SK-N-MC (cell line): ENCODE measurements at regions not wholly inside any gene's neighbourhood (a gene's known extent, or its start where the extent isn't known, plus 50 kb on each side); places are given as distances from the start of the nearest gene placed in this dataset.
A peak's percentile ranks its signal among the peaks of the same experiment; 100 is the strongest.

ENCODE experiments used
- DNase-seq: peaks from one replicate; pipeline ENCODE4 v3.0.0-alpha.2; 2011; ENCODE audit warnings: low read depth, low spot score
- H3K27ac ChIP-seq: fragments of 200-600 bp; sonication (generic); 2 replicates; pipeline ENCODE4 v1.5.1; 2016; ENCODE audit warnings: mixed run types
- H3K36me3 ChIP-seq: fragments of 200-600 bp; sonication (generic); 2 replicates; pipeline ENCODE4 v1.6.1; 2017; ENCODE audit warnings: antibody characterized with exemption, low read length, mixed read lengths; ENCODE audit not compliant: insufficient read depth
- H3K4me3 ChIP-seq: fragments of 200-600 bp; sonication (generic); 2 replicates; pipeline ENCODE4 v1.5.1; 2016
- H3K9ac ChIP-seq: fragments of 200-600 bp; sonication (generic); 2 replicates; pipeline ENCODE4 v1.8.0; 2017; ENCODE audit warnings: mixed run types, mixed read lengths; ENCODE audit not compliant: insufficient read length
- H3K9me3 ChIP-seq: fragments of 200-600 bp; sonication (generic); 2 replicates; pipeline ENCODE4 v1.6.1; 2017; ENCODE audit warnings: low read depth, mild to moderate bottlenecking, antibody characterized with exemption, low read length, moderate library complexity, mixed read lengths
- EZH2 ChIP-seq: fragments of 200-600 bp; sonication (generic); IDR thresholded peaks from one replicate; pipeline ENCODE4 v1.6.1; 2017; ENCODE audit warnings: antibody characterized with exemption
- FOXP2 ChIP-seq: optimal IDR thresholded peaks from 2 replicates; pipeline ENCODE3; 2011; ENCODE audit warnings: mild to moderate bottlenecking, moderate library complexity; ENCODE audit not compliant: insufficient read depth; ENCODE audit errors: extremely low read length, control extremely low read depth
- POLR2AphosphoS5 ChIP-seq: IDR thresholded peaks from 2 replicates; pipeline ENCODE4 v1.6.1; 2012; ENCODE audit warnings: mild to moderate bottlenecking, low read depth, low read length, borderline replicate concordance

DNA sequence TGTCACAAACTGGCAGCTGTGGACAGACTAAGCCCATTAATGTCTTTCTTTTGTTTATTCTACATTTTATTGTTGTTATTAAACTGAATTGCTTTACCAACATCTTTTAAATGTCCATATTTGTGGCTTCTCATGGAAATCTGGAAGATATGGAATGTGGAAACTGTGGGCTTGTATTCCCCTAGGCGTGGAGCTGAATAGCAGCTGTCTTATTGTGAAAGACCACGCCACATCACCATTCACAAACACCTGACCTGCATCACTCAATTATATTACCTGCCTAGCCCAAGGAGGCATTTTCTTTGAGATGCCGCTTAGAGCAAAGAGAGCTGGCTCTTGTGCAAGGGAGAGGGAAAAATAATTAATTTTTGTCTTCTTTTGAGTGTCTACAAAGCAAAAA, 96.9 kb upstream of the GPRIN3 start:
- no peak overlapping the region for H3K27ac ChIP-seq

DNA sequence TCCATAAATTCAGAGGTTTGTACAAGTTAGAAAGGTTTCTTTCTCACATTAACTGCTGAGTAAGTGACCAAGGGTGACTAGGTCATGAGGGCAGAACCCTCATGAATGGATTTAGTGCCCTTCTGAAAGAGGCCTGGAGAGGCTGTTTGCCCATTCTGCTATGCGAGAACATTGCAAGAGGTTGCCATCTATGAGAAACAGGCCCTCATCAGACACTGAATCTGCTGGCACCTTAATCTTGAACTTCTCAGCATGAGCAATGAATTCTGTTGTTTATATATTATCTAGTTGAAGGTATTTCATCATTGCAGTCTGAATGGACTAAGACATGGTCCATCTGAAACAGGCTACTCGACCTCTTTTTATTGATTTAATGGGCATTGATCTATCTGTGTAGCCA, 96.2 kb upstream of the GPRIN3 start:
- no peak for TF ChIP-seq POLR2AphosphoS5
- no peak for TF ChIP-seq FOXP2
- no peak for TF ChIP-seq EZH2
- H3K36me3 ChIP-seq: no peaks in the 10 kb centered on the region
- H3K4me3 ChIP-seq: no peak overlapping the region
- H3K9me3 ChIP-seq: no peaks in the 10 kb centered on the region
- H3K27ac ChIP-seq: no peak overlapping the region
- DNase-seq: no peak
- H3K9ac ChIP-seq: no peak overlapping the region

More for the DNA sequence above, 96.9 kb upstream of the GPRIN3 start:
- H3K9ac ChIP-seq: no peak overlapping the region
- H3K36me3 ChIP-seq: no peaks in the 10 kb centered on the region
- DNase-seq: no peak
- no peaks in the 10 kb centered on the region for H3K9me3 ChIP-seq
- TF ChIP-seq EZH2: no peak
- TF ChIP-seq FOXP2: no peak
- no peak for TF ChIP-seq POLR2AphosphoS5
- H3K4me3 ChIP-seq: no peak overlapping the region

DNA sequence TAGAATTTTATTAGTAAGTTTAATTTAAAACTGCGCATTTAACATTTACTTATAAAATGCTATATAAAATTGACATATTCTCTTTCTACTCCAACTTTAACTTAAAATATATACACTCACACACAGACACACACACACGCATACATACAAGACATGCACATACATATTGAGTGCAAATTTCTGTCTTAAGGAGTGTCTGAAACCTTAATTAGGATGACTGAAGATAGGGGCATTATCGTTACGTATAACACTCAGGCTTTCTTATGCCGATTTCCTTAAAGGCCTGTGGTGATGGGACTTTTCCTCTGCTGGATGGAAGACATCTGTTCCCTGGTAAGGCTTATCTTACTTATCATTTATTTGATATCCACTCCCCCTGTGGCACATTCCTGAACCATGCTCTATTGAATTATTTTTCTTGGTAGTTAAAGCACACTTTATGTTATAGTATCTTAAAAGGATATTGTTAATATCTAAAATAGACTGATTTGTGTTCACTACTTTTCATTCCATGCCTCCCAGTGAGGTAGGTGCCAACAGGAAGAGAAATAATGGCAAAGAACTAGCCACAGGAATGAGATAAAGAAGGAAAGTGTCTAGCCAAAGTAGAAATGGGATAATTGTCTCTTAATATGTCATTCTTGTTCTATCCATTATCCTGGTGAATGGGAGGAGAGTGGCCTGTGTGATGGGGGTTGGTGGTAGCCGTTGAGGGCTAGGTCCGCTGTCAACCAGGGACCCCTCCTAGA, 92.9 kb upstream of the GPRIN3 start:
- H3K36me3 ChIP-seq: no peaks in the 10 kb centered on the region
- H3K9me3 ChIP-seq: no peaks in the 10 kb centered on the region
- peak overlapping the region; percentile 73 for H3K27ac ChIP-seq
- H3K9ac ChIP-seq: no peak overlapping the region
- DNase-seq: no peak
- TF ChIP-seq POLR2AphosphoS5 (no peak), EZH2 (no peak), FOXP2 (no peak)
- H3K4me3 ChIP-seq: peak overlapping the region; percentile 34; the same call in 1 of the 2 replicates

DNA sequence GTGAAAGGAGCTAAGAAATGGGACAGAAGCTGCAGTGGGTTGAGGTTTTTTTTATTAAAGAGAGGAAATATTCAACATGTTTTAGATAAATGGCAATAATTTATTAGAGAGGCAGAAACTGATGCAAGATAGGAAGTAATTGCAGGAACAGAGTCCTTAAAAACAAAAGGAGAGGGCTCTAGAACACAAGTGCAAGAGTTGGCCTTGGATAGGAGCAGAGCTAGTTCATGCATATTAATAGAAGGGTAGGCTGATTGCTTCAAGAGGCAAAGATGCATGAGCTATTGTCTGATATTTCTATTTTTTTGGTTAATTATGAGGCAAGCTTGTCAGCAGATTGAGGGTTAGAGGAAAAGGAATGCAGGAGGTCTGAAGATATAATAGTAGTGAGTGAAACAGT, 91.0 kb upstream of the GPRIN3 start:
- H3K9me3 ChIP-seq: no peaks in the 10 kb centered on the region

DNA sequence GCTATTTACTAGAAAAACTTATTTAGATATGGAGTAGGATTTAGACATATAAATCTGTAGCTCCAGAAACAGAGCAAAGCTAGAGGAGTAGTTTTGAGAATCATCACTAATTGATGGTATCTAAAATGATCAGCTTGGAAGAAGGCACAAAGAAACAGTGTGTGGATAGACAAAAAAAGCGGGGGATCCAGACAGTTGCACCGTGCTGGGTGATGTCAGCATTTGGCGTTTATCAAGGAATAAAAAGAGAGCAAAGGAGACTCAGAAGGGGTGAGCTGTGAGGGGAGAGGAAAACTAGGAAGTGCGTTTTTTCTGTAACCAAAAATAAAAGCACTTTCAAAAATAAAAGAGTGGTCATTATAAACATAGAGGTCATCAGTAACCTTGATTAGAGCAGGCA, 90.5 kb upstream of the GPRIN3 start:
- Histone ChIP-seq H3K9ac (peak overlapping the region; percentile 34), H3K4me3 (peak overlapping the region; percentile 48), H3K27ac (peak overlapping the region; percentile 73), H3K9me3 (no peaks in the 10 kb centered on the region), H3K36me3 (no peaks in the 10 kb centered on the region)
- no peak for DNase-seq
- TF ChIP-seq FOXP2: no peak
- TF ChIP-seq POLR2AphosphoS5: no peak
- no peak for TF ChIP-seq EZH2

More for the DNA sequence above, 91.0 kb upstream of the GPRIN3 start:
- no peaks in the 10 kb centered on the region for H3K36me3 ChIP-seq
- peak overlapping the region; percentile 34 for H3K9ac ChIP-seq
- H3K27ac ChIP-seq: peak overlapping the region; percentile 73
- DNase-seq: peak; percentile 59
- TF ChIP-seq POLR2AphosphoS5 (no peak), EZH2 (no peak), FOXP2 (no peak)
- peak overlapping the region; percentile 48 for H3K4me3 ChIP-seq

DNA sequence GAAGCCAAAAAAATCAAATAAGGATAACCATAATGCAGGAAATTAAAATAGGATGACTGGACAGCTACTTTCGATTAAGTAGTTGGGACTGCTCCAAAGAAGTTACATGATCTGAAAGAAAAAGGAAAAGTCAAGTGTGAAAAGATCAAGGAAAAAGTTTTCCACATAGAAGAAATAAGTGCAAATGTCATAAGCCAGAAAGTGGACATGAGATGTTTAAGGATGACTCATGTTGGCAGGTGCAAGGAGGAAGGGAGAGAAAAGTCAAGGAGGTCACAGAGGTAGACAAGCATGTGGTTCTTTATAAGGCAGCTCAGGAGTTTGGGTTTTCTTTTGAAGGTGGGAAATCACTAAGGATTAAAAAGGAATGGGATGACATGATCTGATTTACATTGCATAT, 89.8 kb upstream of the GPRIN3 start:
- TF ChIP-seq EZH2: no peak
- TF ChIP-seq FOXP2: no peak
- TF ChIP-seq POLR2AphosphoS5: no peak
- no peak for DNase-seq
- Histone ChIP-seq H3K27ac (no peak overlapping the region), H3K36me3 (no peaks in the 10 kb centered on the region), H3K4me3 (no peak overlapping the region), H3K9me3 (no peaks in the 10 kb centered on the region), H3K9ac (no peak overlapping the region)

DNA sequence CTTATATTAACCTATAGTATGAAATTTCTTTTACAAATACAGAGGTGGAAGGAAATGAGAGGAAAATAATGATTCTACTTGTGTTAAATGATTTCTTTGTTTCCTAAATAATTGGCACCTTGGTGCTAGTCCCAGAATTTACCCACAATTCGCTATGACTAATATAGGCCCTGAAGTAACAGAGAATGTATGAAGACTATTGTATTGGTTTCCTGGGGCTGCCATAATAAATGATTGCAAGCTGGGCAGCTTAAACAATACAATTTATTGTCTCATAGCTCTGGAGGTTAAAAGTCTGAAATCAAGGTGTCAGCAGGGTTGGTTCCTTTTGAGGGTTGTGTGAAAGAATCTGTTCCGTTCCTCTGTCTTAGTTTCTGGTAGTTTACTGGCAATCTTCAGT, 74.8 kb upstream of the GPRIN3 start:
- no peak overlapping the region for H3K27ac ChIP-seq
- TF ChIP-seq FOXP2: no peak
- no peak for TF ChIP-seq EZH2
- H3K36me3 ChIP-seq: no peaks in the 10 kb centered on the region
- no peak for DNase-seq
- no peaks in the 10 kb centered on the region for H3K9me3 ChIP-seq
- H3K9ac ChIP-seq: no peak overlapping the region
- H3K4me3 ChIP-seq: no peak overlapping the region

DNA sequence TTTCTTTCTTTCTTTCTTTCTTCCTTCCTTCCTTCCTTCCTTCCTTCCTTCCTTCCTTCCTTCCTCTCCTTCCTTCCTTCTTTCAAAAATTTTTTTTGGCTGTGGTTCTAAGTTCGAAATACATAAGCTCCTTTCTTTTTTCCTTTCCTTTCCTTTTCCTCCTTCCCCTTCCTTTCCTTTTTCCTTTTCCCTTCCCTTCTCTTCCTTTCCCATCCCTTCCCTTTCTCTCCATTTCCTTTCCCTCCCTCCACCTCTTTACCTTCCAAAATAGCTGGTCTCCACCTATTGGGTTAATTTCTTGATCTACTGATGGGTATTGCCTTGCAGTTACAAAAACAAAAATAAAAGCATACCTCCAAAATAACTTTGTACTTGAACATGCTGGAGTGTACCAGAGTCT, 73.4 kb upstream of the GPRIN3 start:
- H3K36me3 ChIP-seq: no peaks in the 10 kb centered on the region
- no peak overlapping the region for H3K9ac ChIP-seq
- TF ChIP-seq POLR2AphosphoS5 (no peak), EZH2 (no peak), FOXP2 (no peak)
- no peak for DNase-seq
- H3K27ac ChIP-seq: no peak overlapping the region
- H3K4me3 ChIP-seq: no peak overlapping the region
- H3K9me3 ChIP-seq: no peaks in the 10 kb centered on the region
